CD4-positive, alpha-beta T cell (primary cell): ENCODE measurements at regions not wholly inside any gene's neighbourhood (a gene's known extent, or its start where the extent isn't known, plus 50 kb on each side); places are given as distances from the start of the nearest gene placed in this dataset.

Experiments used
- ATAC-seq: fragments of 200-7000 bp; cut with Tn5 transposase; one replicate; pipeline ENCODE4 v1.10.0; 2022; ENCODE audit warnings: mild to moderate bottlenecking; ENCODE audit not compliant: poor library complexity
- CTCF ChIA-PET: fragments of 350-600 bp; sonication (Branson Sonifier 250); formaldehyde crosslinking; loops from one replicate; lab custom pipeline; 2021; ENCODE audit warnings: antibody characterized with exemption, inconsistent platforms; lab: Charles Lee
- POLR2A ChIA-PET: fragments of 350-600 bp; sonication (Branson Sonifier 250); formaldehyde crosslinking; loops from one replicate; lab custom pipeline; 2021; ENCODE audit warnings: antibody characterized with exemption, inconsistent platforms; lab: Charles Lee
- DNase-seq, 14 experiments: peaks; one replicate each; pipeline ENCODE4 v3.0.0-alpha.2; 2013 to 2020; ENCODE audit warnings: mixed read lengths in 2 of 14
- H3K27ac ChIP-seq, 2 donors: one replicate each; pipeline versions ENCODE4 v1.5.1 to v1.7.0; 2013; ENCODE audit warnings: low read length in 2 of 2, low read depth in 1 of 2, mild to moderate bottlenecking in 1 of 2
- H3K27me3 ChIP-seq, 2 experiments: 1 replicate in 1 of 2; 2 replicates in 1 of 2; pipeline versions ENCODE4 v1.6.1 to v1.7.0; 2013; ENCODE audit warnings: low read length in 2 of 2, control low read depth in 1 of 2, mild to moderate bottlenecking in 1 of 2, moderate library complexity in 1 of 2; ENCODE audit not compliant: insufficient read depth in 2 of 2, control insufficient read depth in 1 of 2
- H3K36me3 ChIP-seq: one replicate; pipeline ENCODE4 v1.6.1; 2013; ENCODE audit warnings: low read length, control low read depth; ENCODE audit not compliant: insufficient read depth
- H3K4me1 ChIP-seq: one replicate; pipeline ENCODE4 v1.6.1; 2013; ENCODE audit warnings: low read length, control low read depth; ENCODE audit not compliant: insufficient read depth
- H3K4me3 ChIP-seq: one replicate; pipeline ENCODE4 v1.5.1; 2013; ENCODE audit warnings: mild to moderate bottlenecking, low read length, moderate library complexity
- H3K9me3 ChIP-seq, 2 experiments: 1 replicate in 1 of 2; 2 replicates in 1 of 2; pipeline versions ENCODE4 v1.6.1 to v1.7.0; 2013; ENCODE audit warnings: low read length in 2 of 2, mild to moderate bottlenecking in 2 of 2, control low read depth in 1 of 2, moderate library complexity in 1 of 2; ENCODE audit not compliant: control insufficient read depth in 1 of 2, insufficient read depth in 1 of 2
- H3K27ac Mint-ChIP-seq: one replicate; pipeline ENCODE4 v1.8.0; 2020; ENCODE audit warnings: mixed read lengths
- H3K27me3 Mint-ChIP-seq: one replicate; pipeline ENCODE4 v1.8.0; 2021; ENCODE audit warnings: mixed read lengths
- H3K36me3 Mint-ChIP-seq: one replicate; pipeline ENCODE4 v1.8.0; 2021; ENCODE audit warnings: low read depth, mixed read lengths
- H3K4me1 Mint-ChIP-seq: one replicate; pipeline ENCODE4 v1.8.0; 2021; ENCODE audit warnings: low read depth, mixed read lengths
- H3K4me3 Mint-ChIP-seq: one replicate; pipeline ENCODE4 v1.8.0; 2020; ENCODE audit warnings: mild to moderate bottlenecking, mixed read lengths
- H3K9me3 Mint-ChIP-seq: one replicate; pipeline ENCODE4 v1.8.0; 2020; ENCODE audit warnings: mixed read lengths
- CTCF ChIP-seq: fragments of 200-600 bp; IDR thresholded peaks from one replicate; pipeline ENCODE4 v1.8.0; 2022; ENCODE audit warnings: antibody characterized with exemption, mild to moderate bottlenecking
- intact Hi-C, 2 experiments: fragments of 100-400 bp; cut with DNase I in 1 of 2; cut with micrococcal nuclease in 1 of 2; formaldehyde crosslinking; loops; one replicate each; pipeline versions ENCODE4 v1.15.1 to v1.9.0; 2023 to 2025; cut with DNase I, micrococcal nuclease

GRCh38 chr5:24365406-24365805 is 279.4 kb downstream of the CDH10 start:
- no peaks in the 10 kb centered on the region for H3K4me1 ChIP-seq
- ATAC-seq: no peak
- no peak overlapping the region for H3K27ac Mint-ChIP-seq
- H3K9me3 ChIP-seq: peaks cover 0 to 38% of the 10 kb centered on the region in 2 experiments
- DNase-seq: no peak
- TF ChIP-seq CTCF: no peak
- H3K27ac ChIP-seq: no peak overlapping the region
- no peaks in the 10 kb centered on the region for H3K27me3 Mint-ChIP-seq
- intact Hi-C loops: no loop called here
- H3K36me3 Mint-ChIP-seq: no peaks in the 10 kb centered on the region
- peaks cover 12% of the 10 kb centered on the region for H3K9me3 Mint-ChIP-seq
- no peaks in the 10 kb centered on the region for H3K4me1 Mint-ChIP-seq
- no peaks in the 10 kb centered on the region for H3K27me3 ChIP-seq
- no peak overlapping the region for H3K4me3 ChIP-seq
- H3K36me3 ChIP-seq: no peaks in the 10 kb centered on the region
- POLR2A ChIA-PET: no interaction called here
- H3K4me3 Mint-ChIP-seq: no peak overlapping the region
- CTCF ChIA-PET: interaction anchor here (0.6 kb wide), 1 partner anchor 91 kb away, joined by 3 read pairs; no protein-coding TSS in a partner anchor

- Histone ChIP-seq H3K27ac (no peak overlapping the region), H3K9me3 (peaks cover 0 to 33% of the 10 kb centered on the region in 2 experiments), H3K27me3 (no peaks in the 10 kb centered on the region), H3K4me3 (no peak overlapping the region), H3K36me3 (no peaks in the 10 kb centered on the region), H3K4me1 (no peaks in the 10 kb centered on the region)
- CTCF ChIA-PET: no interaction called here
- Mint-ChIP-seq H3K9me3 (peaks cover 6% of the 10 kb centered on the region), H3K27ac (no peak overlapping the region), H3K4me1 (no peaks in the 10 kb centered on the region), H3K4me3 (no peak overlapping the region), H3K27me3 (no peaks in the 10 kb centered on the region), H3K36me3 (no peaks in the 10 kb centered on the region)
- POLR2A ChIA-PET: no interaction called here
- intact Hi-C loops: no loop called here
- DNase-seq (no peak), ATAC-seq (no peak)
- TF ChIP-seq CTCF: no peak
Observed at GRCh38 chr5:24367216-24367615, 277.6 kb downstream of the CDH10 start.

- no peaks in the 10 kb centered on the region for H3K36me3 ChIP-seq
- H3K4me3 Mint-ChIP-seq: no peak overlapping the region
- H3K4me1 ChIP-seq: no peaks in the 10 kb centered on the region
- no peaks in the 10 kb centered on the region for H3K4me1 Mint-ChIP-seq
- no peaks in the 10 kb centered on the region for H3K27me3 Mint-ChIP-seq
- H3K9me3 Mint-ChIP-seq: peaks cover 5% of the 10 kb centered on the region
- DNase-seq (no peak), ATAC-seq (no peak)
- H3K36me3 Mint-ChIP-seq: no peaks in the 10 kb centered on the region
- no peaks in the 10 kb centered on the region for H3K27me3 ChIP-seq
- no peak overlapping the region for H3K27ac ChIP-seq
- no peak overlapping the region for H3K27ac Mint-ChIP-seq
- CTCF ChIA-PET: no interaction called here
- no peak overlapping the region for H3K4me3 ChIP-seq
- intact Hi-C loops: no loop called here
- TF ChIP-seq CTCF: no peak
- POLR2A ChIA-PET: no interaction called here
- H3K9me3 ChIP-seq: peaks cover 0 to 33% of the 10 kb centered on the region in 2 experiments
Observed at GRCh38 chr5:24368115-24368514, 276.7 kb downstream of the CDH10 start.
